Mesothelial cell of epicardium (in vitro differentiated cells): ENCODE measurements at regions not wholly inside any gene's neighbourhood (a gene's known extent, or its start where the extent isn't known, plus 50 kb on each side); places are given as distances from the start of the nearest gene placed in this dataset.
"Not testable (repeated sequence)": the region's sequence is repeated elsewhere in the genome, so short reads cannot be mapped to it uniquely, and the experiment has no call there.

Experiments used
- DNase-seq, 2 experiments: peaks; one replicate each; pipeline ENCODE4 v3.0.0; 2021; ENCODE audit warnings: low spot score in 2 of 2; ENCODE audit not compliant: unreplicated experiment in 2 of 2
- H3K27ac Mint-ChIP-seq: 2 replicates; pipeline ENCODE4 v1.8.0; 2021; ENCODE audit warnings: mixed read lengths
- H3K27me3 Mint-ChIP-seq: 2 replicates; pipeline ENCODE4 v1.8.0; 2021; ENCODE audit warnings: low read depth, mixed read lengths
- H3K36me3 Mint-ChIP-seq: 2 replicates; pipeline ENCODE4 v1.8.0; 2021; ENCODE audit warnings: mixed read lengths
- H3K4me1 Mint-ChIP-seq: 2 replicates; pipeline ENCODE4 v1.8.0; 2021; ENCODE audit warnings: mixed read lengths
- H3K4me3 Mint-ChIP-seq: 2 replicates; pipeline ENCODE4 v1.8.0; 2021; ENCODE audit warnings: mild to moderate bottlenecking, moderate library complexity, mixed read lengths
- H3K9me3 Mint-ChIP-seq: 2 replicates; pipeline ENCODE4 v1.8.0; 2021; ENCODE audit warnings: mixed read lengths
- TF ChIP-seq, protein P1 (sequence below): fragments of 200-600 bp; sonication (generic); IDR thresholded peaks from one replicate; pipeline ENCODE4 v1.5.0; 2021; ENCODE audit warnings: antibody characterized with exemption; ENCODE audit not compliant: unreplicated experiment

DNA sequence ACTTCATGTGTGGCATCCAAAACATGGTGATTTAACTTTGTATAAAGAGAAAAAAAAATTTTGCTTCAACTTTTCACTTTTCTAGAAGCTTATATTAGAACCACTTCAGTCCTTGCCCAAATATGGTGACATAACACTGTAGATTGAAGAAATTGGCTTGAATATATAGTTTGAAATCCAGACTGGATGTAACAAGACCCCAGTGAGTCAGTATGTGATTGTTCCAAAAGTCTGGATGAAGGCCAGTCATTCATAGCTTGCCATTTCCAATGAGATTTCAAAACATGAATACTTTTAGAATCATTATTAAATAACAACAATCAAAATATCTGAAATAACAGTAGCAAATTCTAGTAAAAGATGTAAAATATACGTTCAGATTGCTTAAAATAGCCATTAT, 104.8 kb upstream of the FN1 start:
- peaks cover 6% of the 10 kb centered on the region for H3K9me3 Mint-ChIP-seq
- no peak for DNase-seq
- peaks cover 14% of the 10 kb centered on the region for H3K4me1 Mint-ChIP-seq

DNA sequence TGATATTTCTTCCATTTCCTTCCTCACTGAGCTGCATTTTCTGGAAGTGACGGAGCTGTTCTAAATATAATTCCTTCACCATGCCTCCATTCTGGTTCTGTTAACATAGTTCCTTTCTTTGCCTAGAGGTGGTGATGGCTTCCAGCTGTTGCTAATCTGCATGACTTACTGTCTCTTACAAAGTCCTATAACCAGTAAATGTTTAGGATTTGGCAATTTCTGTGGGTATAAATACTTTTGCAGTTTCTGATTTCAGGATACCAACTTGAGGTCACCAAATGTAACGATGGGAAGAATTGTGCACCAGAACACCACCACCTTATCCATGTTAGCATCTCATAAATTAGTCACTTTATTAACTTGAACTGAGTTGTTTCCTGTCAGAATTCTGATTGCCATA, 101.7 kb upstream of the FN1 start:
- TF ChIP-seq, protein P1, sequence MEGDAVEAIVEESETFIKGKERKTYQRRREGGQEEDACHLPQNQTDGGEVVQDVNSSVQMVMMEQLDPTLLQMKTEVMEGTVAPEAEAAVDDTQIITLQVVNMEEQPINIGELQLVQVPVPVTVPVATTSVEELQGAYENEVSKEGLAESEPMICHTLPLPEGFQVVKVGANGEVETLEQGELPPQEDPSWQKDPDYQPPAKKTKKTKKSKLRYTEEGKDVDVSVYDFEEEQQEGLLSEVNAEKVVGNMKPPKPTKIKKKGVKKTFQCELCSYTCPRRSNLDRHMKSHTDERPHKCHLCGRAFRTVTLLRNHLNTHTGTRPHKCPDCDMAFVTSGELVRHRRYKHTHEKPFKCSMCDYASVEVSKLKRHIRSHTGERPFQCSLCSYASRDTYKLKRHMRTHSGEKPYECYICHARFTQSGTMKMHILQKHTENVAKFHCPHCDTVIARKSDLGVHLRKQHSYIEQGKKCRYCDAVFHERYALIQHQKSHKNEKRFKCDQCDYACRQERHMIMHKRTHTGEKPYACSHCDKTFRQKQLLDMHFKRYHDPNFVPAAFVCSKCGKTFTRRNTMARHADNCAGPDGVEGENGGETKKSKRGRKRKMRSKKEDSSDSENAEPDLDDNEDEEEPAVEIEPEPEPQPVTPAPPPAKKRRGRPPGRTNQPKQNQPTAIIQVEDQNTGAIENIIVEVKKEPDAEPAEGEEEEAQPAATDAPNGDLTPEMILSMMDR = no peak
- no peak for DNase-seq
- H3K4me1 Mint-ChIP-seq = peaks cover 27% of the 10 kb centered on the region
- peak overlapping the region; percentile 30 for H3K27ac Mint-ChIP-seq
- H3K36me3 Mint-ChIP-seq = peaks cover 8% of the 10 kb centered on the region
- H3K9me3 Mint-ChIP-seq = peaks cover 17% of the 10 kb centered on the region
- H3K27me3 Mint-ChIP-seq = no peaks in the 10 kb centered on the region
- no peak overlapping the region for H3K4me3 Mint-ChIP-seq

More for the DNA sequence above, 104.8 kb upstream of the FN1 start:
- H3K36me3 Mint-ChIP-seq = no peaks in the 10 kb centered on the region
- no peak overlapping the region for H3K4me3 Mint-ChIP-seq
- TF ChIP-seq, protein P1 = no peak
- no peaks in the 10 kb centered on the region for H3K27me3 Mint-ChIP-seq
- no peak overlapping the region for H3K27ac Mint-ChIP-seq

DNA sequence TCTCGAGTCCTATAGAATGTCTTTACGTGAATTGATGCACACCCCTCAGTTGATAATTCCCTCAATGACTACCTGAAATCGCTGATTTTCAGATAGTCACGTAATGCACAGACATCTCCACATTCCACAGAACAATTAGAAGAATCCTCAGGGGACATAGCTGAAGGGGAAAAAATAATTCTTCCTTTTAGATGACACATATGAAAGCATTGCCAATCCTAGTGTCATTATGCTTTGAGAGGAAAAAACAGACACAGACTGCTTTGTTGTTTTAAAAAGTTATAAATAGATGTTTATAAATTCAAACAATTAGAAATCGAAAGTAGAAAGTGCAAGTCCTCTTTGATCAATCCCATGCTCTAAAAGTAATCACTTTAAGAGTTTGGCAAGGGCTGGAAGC, 100.6 kb upstream of the FN1 start:
- Mint-ChIP-seq H3K9me3 (peaks cover 17% of the 10 kb centered on the region), H3K4me1 (peaks cover 31% of the 10 kb centered on the region), H3K4me3 (no peak overlapping the region), H3K27me3 (no peaks in the 10 kb centered on the region), H3K36me3 (peaks cover 8% of the 10 kb centered on the region), H3K27ac (peak overlapping the region; percentile 74)
- TF ChIP-seq, protein P1 = no peak
- DNase-seq = no peak

DNA sequence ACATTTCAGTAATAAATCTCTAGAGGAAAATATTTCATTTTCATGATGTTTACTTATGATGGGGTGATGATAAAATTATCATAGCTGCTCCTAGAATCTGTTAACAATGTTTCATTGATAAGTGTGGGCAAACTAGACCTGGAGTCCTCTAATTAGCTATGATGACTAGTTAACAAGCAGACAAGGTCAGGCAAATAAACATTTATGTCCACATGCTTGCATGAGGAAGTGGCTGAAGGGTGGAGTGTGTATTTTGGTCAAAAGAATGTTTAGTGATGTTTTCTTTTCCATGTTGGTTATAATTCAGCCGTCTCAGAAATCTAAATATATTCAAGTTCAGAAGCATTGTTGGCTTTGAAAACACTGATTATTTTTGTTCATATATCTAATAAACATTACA, 99.9 kb upstream of the FN1 start:
- TF ChIP-seq, protein P1 = no peak
- H3K27me3 Mint-ChIP-seq = no peaks in the 10 kb centered on the region
- H3K36me3 Mint-ChIP-seq = peaks cover 8% of the 10 kb centered on the region
- H3K9me3 Mint-ChIP-seq = peaks cover 17% of the 10 kb centered on the region
- DNase-seq = no peak
- peak overlapping the region; percentile 27 for H3K27ac Mint-ChIP-seq
- H3K4me1 Mint-ChIP-seq = peaks cover 39% of the 10 kb centered on the region
- H3K4me3 Mint-ChIP-seq = no peak overlapping the region

DNA sequence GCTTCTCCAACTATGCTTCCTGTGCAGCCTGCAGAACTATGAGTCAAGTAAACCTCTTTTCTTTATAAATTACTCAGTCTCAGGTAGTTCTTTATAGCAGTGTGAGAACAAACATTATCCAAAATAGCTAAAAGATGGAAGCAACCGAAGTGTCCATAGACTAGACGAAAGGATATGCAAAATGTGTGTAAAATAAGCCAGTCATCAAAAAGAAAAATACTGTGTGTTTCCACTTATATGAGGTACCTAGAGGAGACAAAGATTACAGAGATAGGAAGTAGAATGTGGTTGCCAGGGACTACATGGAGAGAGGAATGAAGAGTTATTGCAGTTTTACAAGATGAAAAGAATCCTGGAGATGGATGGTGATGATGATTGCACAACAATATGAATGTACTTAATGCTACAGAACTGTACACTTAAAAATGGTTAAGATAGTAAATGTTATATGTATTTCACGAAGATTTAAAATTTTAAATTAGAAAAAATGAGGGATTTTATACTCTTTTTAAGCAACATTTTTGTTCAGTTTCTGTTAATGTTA, 99.3 kb upstream of the FN1 start:
- no peaks in the 10 kb centered on the region for H3K27me3 Mint-ChIP-seq
- H3K4me3 Mint-ChIP-seq = no peak overlapping the region
- TF ChIP-seq, protein P1 = no peak
- DNase-seq = no peak
- peaks cover 43% of the 10 kb centered on the region for H3K4me1 Mint-ChIP-seq
- H3K9me3 Mint-ChIP-seq = peaks cover 17% of the 10 kb centered on the region
- H3K36me3 Mint-ChIP-seq = peaks cover 8% of the 10 kb centered on the region
- H3K27ac Mint-ChIP-seq = peak overlapping the region; percentile 80

DNA sequence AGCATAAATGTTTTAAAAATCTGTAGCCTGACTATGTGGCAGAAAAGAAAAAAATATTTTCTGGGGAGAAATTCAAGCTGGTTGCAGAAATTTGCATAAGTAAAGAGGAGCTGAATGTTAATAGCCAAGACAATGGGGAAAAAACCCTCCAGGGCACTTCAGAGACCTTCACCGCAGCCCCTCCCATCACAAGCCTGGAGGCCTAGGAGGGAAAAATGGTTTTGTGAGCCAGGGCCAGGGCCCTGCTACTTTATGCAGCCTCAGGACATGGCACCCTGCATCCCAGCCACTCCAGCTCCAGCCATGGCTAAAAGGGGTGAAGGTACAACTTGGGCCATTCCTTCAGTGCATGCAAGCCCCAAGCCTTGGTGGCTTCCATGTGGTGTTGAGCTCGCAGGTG, 97.8 kb upstream of the FN1 start:
- Mint-ChIP-seq H3K4me1 (peaks cover 48% of the 10 kb centered on the region), H3K9me3 (peaks cover 15% of the 10 kb centered on the region)
- not testable (repeated sequence) for H3K36me3 Mint-ChIP-seq, DNase-seq, H3K4me3 Mint-ChIP-seq, H3K27ac Mint-ChIP-seq, H3K27me3 Mint-ChIP-seq
